LNCaP clone FGC (cell line): ENCODE measurements at regions not wholly inside any gene's neighbourhood (a gene's known extent, or its start where the extent isn't known, plus 50 kb on each side); places are given as distances from the start of the nearest gene placed in this dataset.

Experiments used
- DNase-seq: peaks from one replicate; pipeline ENCODE4 v3.0.0-alpha.2; 2011; ENCODE audit warnings: low read depth
- H3K4me3 ChIP-seq: 2 replicates; pipeline ENCODE4 v1.5.1; 2011; ENCODE audit warnings: mild to moderate bottlenecking, low read depth, low read length, control low read depth
- TF ChIP-seq, protein P1 (sequence below): IDR thresholded peaks from 2 replicates; pipeline ENCODE4 v1.5.1; 2012; ENCODE audit warnings: mild to moderate bottlenecking; ENCODE audit not compliant: control insufficient read depth, insufficient read depth; ENCODE audit errors: extremely low read depth

DNA sequence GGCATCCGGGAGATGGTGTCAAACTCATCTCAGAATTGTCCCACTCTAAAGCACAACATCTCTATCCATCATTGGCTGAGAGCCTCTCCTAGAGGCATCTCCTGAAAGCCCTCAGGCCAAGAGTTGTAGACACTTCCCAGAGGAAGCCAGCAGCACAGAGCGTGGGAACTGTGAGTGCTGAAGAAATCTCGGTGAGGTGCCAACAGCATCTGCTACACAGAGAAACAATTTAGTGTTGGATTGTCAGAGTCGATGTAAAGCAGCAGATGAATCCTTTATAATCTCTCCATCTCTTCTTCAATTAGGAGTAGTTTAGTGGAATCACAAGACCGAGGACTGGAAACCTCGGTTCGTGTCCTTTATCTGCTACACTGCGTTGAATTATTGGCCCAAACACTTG lies 172.2 kb downstream of the C7orf25 start:
- DNase-seq: no peak
- no peak overlapping the region for H3K4me3 ChIP-seq
- TF ChIP-seq, protein P1, sequence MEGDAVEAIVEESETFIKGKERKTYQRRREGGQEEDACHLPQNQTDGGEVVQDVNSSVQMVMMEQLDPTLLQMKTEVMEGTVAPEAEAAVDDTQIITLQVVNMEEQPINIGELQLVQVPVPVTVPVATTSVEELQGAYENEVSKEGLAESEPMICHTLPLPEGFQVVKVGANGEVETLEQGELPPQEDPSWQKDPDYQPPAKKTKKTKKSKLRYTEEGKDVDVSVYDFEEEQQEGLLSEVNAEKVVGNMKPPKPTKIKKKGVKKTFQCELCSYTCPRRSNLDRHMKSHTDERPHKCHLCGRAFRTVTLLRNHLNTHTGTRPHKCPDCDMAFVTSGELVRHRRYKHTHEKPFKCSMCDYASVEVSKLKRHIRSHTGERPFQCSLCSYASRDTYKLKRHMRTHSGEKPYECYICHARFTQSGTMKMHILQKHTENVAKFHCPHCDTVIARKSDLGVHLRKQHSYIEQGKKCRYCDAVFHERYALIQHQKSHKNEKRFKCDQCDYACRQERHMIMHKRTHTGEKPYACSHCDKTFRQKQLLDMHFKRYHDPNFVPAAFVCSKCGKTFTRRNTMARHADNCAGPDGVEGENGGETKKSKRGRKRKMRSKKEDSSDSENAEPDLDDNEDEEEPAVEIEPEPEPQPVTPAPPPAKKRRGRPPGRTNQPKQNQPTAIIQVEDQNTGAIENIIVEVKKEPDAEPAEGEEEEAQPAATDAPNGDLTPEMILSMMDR: no peak

DNA sequence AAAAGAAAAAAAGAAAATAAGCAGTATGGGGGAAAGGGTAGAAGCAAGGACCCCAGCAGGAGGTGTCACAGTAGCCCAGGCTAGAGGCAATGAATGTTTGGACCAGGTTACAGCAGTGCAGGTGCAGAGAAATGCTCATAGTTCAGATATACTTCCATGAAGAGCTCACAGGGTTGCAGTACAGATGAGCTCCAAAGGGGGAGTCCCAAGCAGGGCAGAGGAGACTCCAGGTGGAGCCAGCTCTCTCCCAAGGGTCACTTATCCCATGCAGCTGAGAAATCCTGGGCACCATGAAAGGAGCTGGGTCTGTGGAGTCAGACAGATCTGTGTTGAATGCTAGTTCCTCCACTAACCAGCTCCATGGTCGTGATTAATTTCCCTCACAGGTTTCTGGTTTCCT lies 174.9 kb downstream of the C7orf25 start:
- TF ChIP-seq, protein P1: no peak
- H3K4me3 ChIP-seq: no peak overlapping the region
- DNase-seq: no peak

DNA sequence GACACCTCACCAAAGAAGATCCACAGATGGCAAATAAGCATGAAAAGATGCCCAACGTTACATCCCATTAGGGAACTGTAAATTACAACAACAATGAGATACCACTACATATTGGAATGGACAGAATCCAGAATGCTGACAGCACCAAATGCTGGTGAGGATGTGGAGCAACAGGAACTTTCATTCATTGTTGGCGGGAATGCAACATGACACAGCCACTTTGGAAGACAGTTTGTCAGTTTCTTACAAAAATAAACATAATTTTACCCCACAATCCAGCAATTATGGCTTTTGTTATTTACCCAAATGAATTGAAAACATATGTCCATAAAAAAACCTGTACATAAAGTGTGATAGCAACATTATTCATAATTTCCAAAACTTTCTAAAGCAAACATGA lies 176.8 kb downstream of the C7orf25 start:
- no peak for DNase-seq
- TF ChIP-seq, protein P1: no peak
- no peak overlapping the region for H3K4me3 ChIP-seq

DNA sequence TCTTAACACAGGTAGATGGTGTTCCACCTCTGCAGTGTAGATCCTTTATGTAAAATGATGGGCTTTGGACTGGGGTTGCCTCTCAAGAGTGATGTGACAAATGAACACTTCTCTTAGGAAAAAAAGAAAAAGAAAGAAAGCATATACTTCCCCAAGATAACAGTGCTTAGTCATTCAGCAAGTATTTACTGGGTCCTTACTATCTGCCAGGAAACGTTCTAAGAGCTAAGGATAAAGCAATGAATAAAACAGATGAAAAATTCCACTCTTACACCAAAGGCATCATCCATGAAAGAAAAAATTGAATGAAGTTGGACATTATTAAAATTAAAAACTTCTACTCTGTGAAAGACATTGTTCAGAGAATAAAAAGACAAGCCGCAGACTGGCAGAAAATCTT lies 177.3 kb downstream of the C7orf25 start:
- TF ChIP-seq, protein P1: no peak
- DNase-seq: no peak
- no peak overlapping the region for H3K4me3 ChIP-seq

DNA sequence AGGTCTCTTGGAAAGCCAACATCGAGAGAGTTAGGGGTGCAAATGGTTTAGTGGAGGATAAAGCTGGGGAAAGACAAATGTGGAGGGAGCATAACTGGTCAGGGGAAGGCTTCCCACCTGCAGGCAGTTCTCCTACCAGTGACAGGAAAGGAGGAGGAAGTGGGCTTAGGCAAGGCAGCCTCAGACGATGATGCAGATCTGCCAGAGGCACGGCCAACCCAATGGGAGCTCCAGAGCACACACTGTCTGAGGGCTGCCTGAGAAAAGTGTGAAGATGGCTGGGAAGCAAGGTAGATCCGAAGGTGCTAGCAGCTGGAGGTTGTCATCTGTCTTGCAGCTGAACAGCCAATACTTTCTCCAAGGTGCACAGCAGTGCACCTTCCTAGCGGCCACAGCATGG lies 178.8 kb downstream of the C7orf25 start:
- no peak for DNase-seq
- no peak overlapping the region for H3K4me3 ChIP-seq
- TF ChIP-seq, protein P1: no peak

DNA sequence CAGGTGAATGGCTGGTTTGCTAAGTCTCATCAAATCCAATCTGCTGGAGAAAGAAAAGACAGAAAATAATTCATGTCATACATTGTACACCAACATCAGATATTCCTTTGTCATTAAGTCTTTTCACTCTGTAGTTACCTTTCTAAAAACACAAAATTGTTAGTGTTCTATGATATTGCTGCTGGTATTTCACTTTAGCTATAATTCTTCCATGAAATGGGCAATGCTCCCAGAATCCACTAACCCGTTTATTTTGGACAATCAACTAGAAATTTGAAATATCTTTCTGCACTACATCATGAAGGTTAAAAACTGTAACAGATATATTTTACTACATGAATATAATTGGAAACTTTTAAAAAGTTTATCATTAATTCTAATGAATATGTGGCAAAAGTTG lies 181.3 kb downstream of the C7orf25 start:
- TF ChIP-seq, protein P1: no peak
- DNase-seq: no peak
- H3K4me3 ChIP-seq: no peak overlapping the region

DNA sequence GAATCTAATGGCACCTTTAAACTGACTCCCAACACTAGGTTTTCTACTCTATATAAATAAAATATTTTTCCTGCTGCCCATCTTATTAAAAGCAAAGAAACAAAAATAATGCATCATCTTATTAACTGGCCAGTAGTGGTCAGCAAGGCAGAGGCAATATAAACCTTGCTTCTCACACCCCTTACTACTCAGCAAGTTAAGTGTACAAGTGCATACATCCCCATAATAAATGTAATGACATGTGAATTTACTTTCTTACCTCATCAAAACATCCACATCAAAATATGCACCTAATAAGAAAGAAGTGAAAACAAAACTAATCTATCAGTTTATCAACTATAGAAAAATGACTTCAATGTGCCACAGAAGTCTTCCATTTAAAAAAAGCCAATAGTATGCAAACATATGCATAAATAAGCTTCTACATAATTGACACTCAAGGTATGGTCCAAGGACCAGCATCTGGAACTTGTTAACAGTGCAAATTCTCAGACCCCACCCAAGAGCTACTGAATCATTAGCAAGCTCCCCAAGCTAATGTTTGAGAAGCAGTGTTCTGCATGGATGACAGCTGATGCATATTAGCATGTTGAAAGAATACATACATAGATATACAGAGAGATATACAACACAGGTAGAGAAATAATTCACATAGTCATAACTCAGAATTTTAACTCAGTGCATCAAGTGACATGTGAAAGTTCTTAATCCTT lies 182.7 kb downstream of the C7orf25 start:
- TF ChIP-seq, protein P1: no peak
- H3K4me3 ChIP-seq: no peak overlapping the region
- no peak for DNase-seq
